ENCODE measurements at regions not wholly inside any gene's neighbourhood (a gene's known extent, or its start where the extent isn't known, plus 50 kb on each side); places are given as distances from the start of the nearest gene placed in this dataset.

DNA sequence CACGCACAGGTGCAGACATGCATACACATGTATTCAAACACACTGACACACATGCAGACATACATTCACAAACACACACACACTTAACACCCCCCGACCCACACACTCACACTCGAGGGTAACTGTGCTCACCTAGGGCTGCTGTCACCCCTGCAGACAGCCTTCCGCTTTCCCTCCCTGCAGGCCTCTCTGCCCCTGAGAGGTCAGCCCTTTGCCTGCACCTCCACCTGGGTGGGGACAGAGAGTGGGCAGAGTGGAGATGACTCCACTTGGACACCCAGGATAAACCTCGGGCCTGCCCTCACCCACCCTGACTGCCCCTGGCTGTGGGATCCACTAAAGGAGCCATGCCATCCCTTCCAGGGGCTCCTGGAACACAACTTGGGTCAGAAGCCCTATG lies 264.3 kb downstream of the PTPRU start:
- ATAC-seq (ENCODE audit: insufficient read depth, low FRiP score) (no peak), DNase-seq (no peak)
- 83 to 89% methylated on average over 5 of the region's 5 CpGs for WGBS, 2 donors
- TF ChIP-seq, protein P1, sequence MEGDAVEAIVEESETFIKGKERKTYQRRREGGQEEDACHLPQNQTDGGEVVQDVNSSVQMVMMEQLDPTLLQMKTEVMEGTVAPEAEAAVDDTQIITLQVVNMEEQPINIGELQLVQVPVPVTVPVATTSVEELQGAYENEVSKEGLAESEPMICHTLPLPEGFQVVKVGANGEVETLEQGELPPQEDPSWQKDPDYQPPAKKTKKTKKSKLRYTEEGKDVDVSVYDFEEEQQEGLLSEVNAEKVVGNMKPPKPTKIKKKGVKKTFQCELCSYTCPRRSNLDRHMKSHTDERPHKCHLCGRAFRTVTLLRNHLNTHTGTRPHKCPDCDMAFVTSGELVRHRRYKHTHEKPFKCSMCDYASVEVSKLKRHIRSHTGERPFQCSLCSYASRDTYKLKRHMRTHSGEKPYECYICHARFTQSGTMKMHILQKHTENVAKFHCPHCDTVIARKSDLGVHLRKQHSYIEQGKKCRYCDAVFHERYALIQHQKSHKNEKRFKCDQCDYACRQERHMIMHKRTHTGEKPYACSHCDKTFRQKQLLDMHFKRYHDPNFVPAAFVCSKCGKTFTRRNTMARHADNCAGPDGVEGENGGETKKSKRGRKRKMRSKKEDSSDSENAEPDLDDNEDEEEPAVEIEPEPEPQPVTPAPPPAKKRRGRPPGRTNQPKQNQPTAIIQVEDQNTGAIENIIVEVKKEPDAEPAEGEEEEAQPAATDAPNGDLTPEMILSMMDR (IDR thresholded peaks at IDR 0.05; ENCODE audit: control extremely low read depth, extremely low read depth) = no peak
- Histone ChIP-seq H3K36me3 (ENCODE audit: control insufficient read depth in 4 of 4, insufficient read depth in 4 of 4, low read length in 4 of 4) (no peaks in the 10 kb centered on the region), H3K4me3 (no peak overlapping the region), H3K9me3 (ENCODE audit: control insufficient read depth in 4 of 4, insufficient read depth in 3 of 4, low read length in 3 of 4) (peaks cover 0 to 9% (median 1%) of the 10 kb centered on the region in 4 donors), H3K4me1 (ENCODE audit: control insufficient read depth in 5 of 5, insufficient read depth in 5 of 5, low read length in 5 of 5) (peaks cover 0 to 6% (median 0%) of the 10 kb centered on the region in 5 donors), H3K9ac (ENCODE audit: insufficient read depth in 1 of 2, low read length in 2 of 2) (no peak overlapping the region), H3K27me3 (ENCODE audit: control insufficient read depth in 3 of 3, insufficient read depth in 3 of 3, low read length in 2 of 3) (no peaks in the 10 kb centered on the region), H3K27ac (ENCODE audit: low read depth in 1 of 2, low read length in 1 of 2) (no peak overlapping the region)

GRCh38 chr1:29500041-29500440 lies 263.7 kb downstream of the PTPRU start:
- H3K36me3 ChIP-seq (ENCODE audit: control insufficient read depth in 4 of 4, insufficient read depth in 4 of 4, low read length in 4 of 4) = no peaks in the 10 kb centered on the region
- TF ChIP-seq, protein P1 (IDR thresholded peaks at IDR 0.05; ENCODE audit: control extremely low read depth, extremely low read depth) = no peak
- H3K9ac ChIP-seq (ENCODE audit: insufficient read depth in 1 of 2, low read length in 2 of 2) = no peak overlapping the region
- whole genome bisulfite sequencing, 2 donors = 87 to 90% methylated on average over 9 of the region's 9 CpGs
- H3K9me3 ChIP-seq (ENCODE audit: control insufficient read depth in 4 of 4, insufficient read depth in 3 of 4, low read length in 3 of 4) = peaks cover 0 to 9% (median 4%) of the 10 kb centered on the region in 4 donors
- no peak for ATAC-seq (ENCODE audit: insufficient read depth, low FRiP score)
- DNase-seq = no peak
- no peak overlapping the region for H3K4me3 ChIP-seq
- H3K4me1 ChIP-seq (ENCODE audit: control insufficient read depth in 5 of 5, insufficient read depth in 5 of 5, low read length in 5 of 5) = peaks cover 0 to 6% (median 0%) of the 10 kb centered on the region in 5 donors
- H3K27ac ChIP-seq (ENCODE audit: low read depth in 1 of 2, low read length in 1 of 2) = no peak overlapping the region
- H3K27me3 ChIP-seq (ENCODE audit: control insufficient read depth in 3 of 3, insufficient read depth in 3 of 3, low read length in 2 of 3) = no peaks in the 10 kb centered on the region

DNA sequence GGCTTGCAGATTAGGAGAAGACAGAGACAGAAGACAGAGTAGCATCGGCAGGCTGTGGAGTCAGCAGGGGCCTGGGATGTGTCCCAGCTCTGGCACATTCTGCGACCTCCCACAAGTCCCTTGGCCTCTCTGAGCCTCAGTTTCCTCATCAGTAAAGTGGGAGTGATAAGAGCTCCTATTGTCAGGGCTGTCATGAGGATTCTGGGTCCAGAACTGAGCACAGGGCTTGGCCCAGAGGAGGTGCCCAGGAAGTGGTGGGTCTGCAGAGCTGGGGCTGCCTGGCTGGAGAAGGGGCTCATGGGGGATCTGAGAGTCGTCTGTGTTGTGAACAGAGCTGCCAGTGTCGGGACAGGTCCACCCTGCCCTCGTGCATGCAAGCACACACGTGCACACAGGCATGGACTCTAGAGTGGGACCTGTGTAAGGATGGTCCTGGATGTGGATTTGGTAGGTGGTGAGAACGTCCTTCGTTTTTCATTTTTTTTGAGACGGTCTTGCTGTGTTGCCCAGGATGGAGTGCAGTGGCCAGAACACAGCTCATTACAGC lies 262.9 kb downstream of the PTPRU start:
- WGBS, 2 donors = 79 to 87% methylated on average over 9 of the region's 9 CpGs
- H3K4me1 ChIP-seq (ENCODE audit: control insufficient read depth in 5 of 5, insufficient read depth in 5 of 5, low read length in 5 of 5) = peaks cover 0 to 6% (median 0%) of the 10 kb centered on the region in 5 donors
- H3K9me3 ChIP-seq (ENCODE audit: control insufficient read depth in 4 of 4, insufficient read depth in 3 of 4, low read length in 3 of 4) = peaks cover 0 to 9% (median 4%) of the 10 kb centered on the region in 4 donors
- TF ChIP-seq, protein P1 (IDR thresholded peaks at IDR 0.05; ENCODE audit: control extremely low read depth, extremely low read depth) = no peak
- H3K27me3 ChIP-seq (ENCODE audit: control insufficient read depth in 3 of 3, insufficient read depth in 3 of 3, low read length in 2 of 3) = no peaks in the 10 kb centered on the region
- H3K27ac ChIP-seq (ENCODE audit: low read depth in 1 of 2, low read length in 1 of 2) = no peak overlapping the region
- DNase-seq (no peak), ATAC-seq (ENCODE audit: insufficient read depth, low FRiP score) (no peak)
- H3K9ac ChIP-seq (ENCODE audit: insufficient read depth in 1 of 2, low read length in 2 of 2) = no peak overlapping the region
- no peak overlapping the region for H3K4me3 ChIP-seq
- no peaks in the 10 kb centered on the region for H3K36me3 ChIP-seq (ENCODE audit: control insufficient read depth in 4 of 4, insufficient read depth in 4 of 4, low read length in 4 of 4)
